ENCODE measurements at regions not wholly inside any gene's neighbourhood (a gene's known extent, or its start where the extent isn't known, plus 50 kb on each side); places are given as distances from the start of the nearest gene placed in this dataset.

DNA sequence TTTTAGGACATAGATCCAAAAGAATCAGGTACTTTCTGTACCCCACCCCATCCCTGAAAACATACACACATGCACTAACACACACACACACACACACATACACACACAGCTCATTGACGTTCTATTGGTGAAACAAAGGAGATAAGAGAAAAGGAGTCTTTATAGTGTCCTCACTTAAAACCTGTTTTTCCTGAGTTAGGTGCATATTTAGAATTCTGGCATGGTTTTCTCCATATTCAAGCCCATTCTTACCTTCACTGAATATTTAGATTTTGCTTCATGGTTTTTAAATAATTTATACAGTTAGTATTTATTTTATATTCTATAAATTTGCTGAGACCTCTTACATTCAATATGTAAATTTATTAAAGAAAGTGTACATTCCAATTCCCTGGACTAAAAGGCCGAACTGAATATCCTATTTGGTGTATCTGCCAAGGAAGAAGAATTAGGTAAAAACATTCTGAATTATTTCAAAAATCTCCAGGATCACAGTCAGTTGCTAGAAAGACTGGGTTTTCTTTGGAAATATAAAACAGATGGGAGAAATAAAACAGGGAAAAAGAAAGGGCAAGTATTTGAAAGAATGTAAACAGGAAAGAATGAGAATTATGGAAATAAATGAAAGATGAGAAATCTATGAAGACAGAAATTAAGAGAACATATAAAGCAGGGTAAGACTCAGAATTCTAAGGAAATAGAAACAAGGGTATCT is 556.2 kb downstream of the KCTD12 start:
- Histone ChIP-seq H3K4me3 (replicated peaks in 1 of 3; ENCODE audit: insufficient read depth in 1 of 3, low read depth in 1 of 3, low read length in 3 of 3) (no peak overlapping the region), H3K27me3 (ENCODE audit: control insufficient read depth in 2 of 2, insufficient read depth in 2 of 2, low read length in 2 of 2) (no peaks in the 10 kb centered on the region), H2AFZ (ENCODE audit: low read depth, low read length) (no peak overlapping the region), H3K9me1 (replicated peaks; ENCODE audit: control insufficient read depth, extremely low read depth, insufficient read depth, low read length) (no peaks in the 10 kb centered on the region), H4K20me1 (replicated peaks; ENCODE audit: control insufficient read depth, extremely low read depth, insufficient read depth, low read length) (no peaks in the 10 kb centered on the region), H3K9me3 (replicated peaks; ENCODE audit: control insufficient read depth, insufficient read depth, low read length) (no peaks in the 10 kb centered on the region), H3K4me1 (ENCODE audit: control insufficient read depth, extremely low read depth, insufficient read depth, low read length) (no peaks in the 10 kb centered on the region), H3K4me2 (ENCODE audit: insufficient read depth, low read length) (no peak overlapping the region), H3K9ac (replicated peaks; ENCODE audit: extremely low read depth, insufficient read depth, low read length) (no peak overlapping the region), H3K36me3 (ENCODE audit: control insufficient read depth in 2 of 2, extremely low read depth in 1 of 2, insufficient read depth in 2 of 2, low read length in 2 of 2) (no peaks in the 10 kb centered on the region), H3K79me2 (ENCODE audit: control insufficient read depth, insufficient read depth, low read length) (no peaks in the 10 kb centered on the region), H3K27ac (ENCODE audit: insufficient read depth, low read depth, low read length) (no peak overlapping the region)
- POLR2A ChIA-PET: no interaction called here
- BruUV-seq (replicated peaks): no TSS peak
- dilution Hi-C loops (cut with MboI; ENCODE audit: extremely low pct_ligation_motif_present, low sequenced_read_pairs) (no loop called here), intact Hi-C loops (cut with micrococcal nuclease) (loop anchor here (1.0 kb wide), 1 partner anchor 8 kb away; no protein-coding TSS in a partner anchor)
- FAIRE-seq: no peak
- CTCF ChIA-PET: no interaction called here
- TF ChIP-seq MYC (IDR thresholded peaks at IDR 0.05; ENCODE audit: low read depth, low read length) (no peak), GATA2 (IDR thresholded peaks at IDR 0.05; ENCODE audit: insufficient read depth, insufficient read length, low read depth, low read length) (no peak), JUN (IDR thresholded peaks at IDR 0.05; ENCODE audit: borderline replicate concordance, insufficient read depth, insufficient read length, low read depth) (no peak), POLR2A (IDR thresholded peaks at IDR 0.05; ENCODE audit: low read depth, low read length) (no peak), POLR2AphosphoS5 (IDR thresholded peaks at IDR 0.05; ENCODE audit: insufficient read depth, low read depth, low read length) (no peak), EZH2 (IDR thresholded peaks at IDR 0.05; ENCODE audit: borderline replicate concordance, low read depth, low read length, severe bottlenecking) (no peak), FOS (IDR thresholded peaks at IDR 0.05; ENCODE audit: borderline replicate concordance, insufficient read depth, low read length) (no peak)
- TF ChIP-seq, protein P1, sequence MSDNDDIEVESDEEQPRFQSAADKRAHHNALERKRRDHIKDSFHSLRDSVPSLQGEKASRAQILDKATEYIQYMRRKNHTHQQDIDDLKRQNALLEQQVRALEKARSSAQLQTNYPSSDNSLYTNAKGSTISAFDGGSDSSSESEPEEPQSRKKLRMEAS (IDR thresholded peaks at IDR 0.05; ENCODE audit: insufficient read depth, insufficient read length): no peak
- TF ChIP-seq, protein P2, sequence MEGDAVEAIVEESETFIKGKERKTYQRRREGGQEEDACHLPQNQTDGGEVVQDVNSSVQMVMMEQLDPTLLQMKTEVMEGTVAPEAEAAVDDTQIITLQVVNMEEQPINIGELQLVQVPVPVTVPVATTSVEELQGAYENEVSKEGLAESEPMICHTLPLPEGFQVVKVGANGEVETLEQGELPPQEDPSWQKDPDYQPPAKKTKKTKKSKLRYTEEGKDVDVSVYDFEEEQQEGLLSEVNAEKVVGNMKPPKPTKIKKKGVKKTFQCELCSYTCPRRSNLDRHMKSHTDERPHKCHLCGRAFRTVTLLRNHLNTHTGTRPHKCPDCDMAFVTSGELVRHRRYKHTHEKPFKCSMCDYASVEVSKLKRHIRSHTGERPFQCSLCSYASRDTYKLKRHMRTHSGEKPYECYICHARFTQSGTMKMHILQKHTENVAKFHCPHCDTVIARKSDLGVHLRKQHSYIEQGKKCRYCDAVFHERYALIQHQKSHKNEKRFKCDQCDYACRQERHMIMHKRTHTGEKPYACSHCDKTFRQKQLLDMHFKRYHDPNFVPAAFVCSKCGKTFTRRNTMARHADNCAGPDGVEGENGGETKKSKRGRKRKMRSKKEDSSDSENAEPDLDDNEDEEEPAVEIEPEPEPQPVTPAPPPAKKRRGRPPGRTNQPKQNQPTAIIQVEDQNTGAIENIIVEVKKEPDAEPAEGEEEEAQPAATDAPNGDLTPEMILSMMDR (IDR thresholded peaks at IDR 0.05; ENCODE audit: extremely low read depth in 1 of 2, insufficient read depth in 1 of 2, low read depth in 1 of 2, low read length in 2 of 2): no peak
- DNase-seq (ENCODE audit: low read depth, low spot score): no peak

Data from endothelial cell of umbilical vein (primary cell).